SK-N-DZ (cell line): ENCODE measurements at regions not wholly inside any gene's neighbourhood (a gene's known extent, or its start where the extent isn't known, plus 50 kb on each side); places are given as distances from the start of the nearest gene placed in this dataset.

Experiments used
- DNase-seq: peaks from one replicate; pipeline ENCODE4 v3.0.0-alpha.2; 2015; ENCODE audit warnings: low spot score

DNA sequence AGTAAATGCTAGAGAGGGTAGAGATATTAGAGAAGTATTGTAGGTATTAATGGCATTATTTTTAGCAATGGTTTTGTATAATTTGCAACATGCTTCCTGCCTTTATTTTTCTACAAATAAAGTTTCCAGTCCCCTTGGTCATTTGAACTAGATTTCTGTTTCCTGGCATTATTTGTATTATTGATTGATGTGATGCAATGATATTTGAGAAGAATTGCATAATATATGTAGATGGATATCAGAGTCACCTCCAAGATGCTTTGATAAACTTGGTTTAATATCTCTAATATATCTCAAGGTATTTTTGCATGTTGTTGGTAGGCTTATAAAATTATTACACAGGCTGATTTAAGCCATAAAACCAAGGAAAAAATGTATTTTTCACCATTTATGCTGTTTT lies 1054.5 kb downstream of the SLITRK1 start:
- DNase-seq = no peak

DNA sequence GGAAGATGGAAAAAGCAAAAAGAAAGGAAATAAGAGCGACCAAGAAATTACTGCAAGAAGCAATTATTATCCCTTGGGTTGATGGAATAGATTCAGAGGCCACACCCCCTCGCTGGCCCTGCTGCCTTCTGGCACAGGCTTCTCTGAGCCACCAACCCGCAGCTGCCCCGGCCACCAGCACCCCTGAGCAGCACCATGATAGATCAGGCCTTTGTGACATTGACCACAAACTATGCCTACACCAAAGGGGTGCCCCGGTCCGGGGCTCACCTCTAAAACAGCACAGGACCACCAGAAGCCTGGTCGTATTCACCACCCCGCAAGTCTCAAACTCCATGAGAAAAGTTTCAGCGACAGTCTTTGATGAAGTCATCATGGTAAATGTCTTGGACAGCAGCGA lies 1059.3 kb downstream of the SLITRK1 start:
- no peak for DNase-seq

DNA sequence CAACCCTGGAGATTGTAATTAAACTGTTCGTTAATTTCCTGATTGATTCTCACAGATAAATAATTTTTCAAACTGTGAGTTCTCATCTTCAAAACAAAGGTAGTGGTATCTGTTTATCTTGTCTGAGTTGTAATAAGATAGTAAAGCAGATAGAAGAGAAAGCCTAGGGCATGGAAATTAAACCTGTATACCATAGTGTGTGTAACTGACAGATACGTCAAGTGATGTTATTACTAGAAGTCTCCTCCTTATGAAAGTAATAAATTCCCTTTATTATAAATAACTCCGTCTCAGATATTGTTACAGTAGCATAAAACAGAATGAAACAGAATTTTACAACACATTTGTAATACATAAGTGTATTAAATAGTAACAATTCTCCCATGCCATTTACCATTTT lies 1065.1 kb downstream of the SLITRK1 start:
- no peak for DNase-seq

DNA sequence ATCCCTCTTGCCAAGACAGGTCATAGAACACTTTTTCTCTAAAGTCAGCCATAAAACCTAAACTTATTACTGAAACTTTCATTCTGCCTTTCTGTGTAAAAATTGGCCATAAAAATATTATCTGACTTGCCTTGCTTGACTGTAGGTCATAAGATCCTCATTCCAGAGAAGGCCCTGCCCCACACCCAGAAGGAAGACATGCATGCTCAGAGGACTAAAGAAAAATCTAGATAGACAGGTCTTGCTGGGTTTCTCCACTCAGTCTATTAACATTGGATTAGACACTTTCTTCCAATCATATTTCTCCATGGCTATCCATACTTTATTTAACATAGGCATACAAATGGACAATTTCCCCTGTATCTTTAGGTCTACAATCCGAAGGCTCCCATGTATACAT lies 1066.5 kb downstream of the SLITRK1 start:
- DNase-seq = no peak

DNA sequence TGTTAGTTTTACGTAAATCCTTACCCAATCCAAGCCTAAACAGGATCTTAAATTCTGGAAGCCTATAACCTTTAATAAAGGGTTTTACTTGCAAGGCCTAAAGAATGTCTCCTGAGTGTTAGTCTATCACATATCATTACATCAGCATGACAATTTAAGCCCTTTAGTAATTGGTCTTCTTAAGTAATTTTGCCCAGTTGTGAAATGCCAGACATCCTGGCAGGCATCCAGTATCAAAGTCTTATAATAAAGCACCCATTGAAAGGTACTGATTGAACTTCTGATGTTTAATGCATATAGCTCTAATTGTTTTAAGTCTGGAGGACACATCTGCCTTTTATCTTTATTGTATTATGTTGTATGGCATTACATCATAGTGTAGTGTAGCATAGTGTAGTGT lies 1078.9 kb downstream of the SLITRK1 start:
- peak; percentile 8 for DNase-seq

DNA sequence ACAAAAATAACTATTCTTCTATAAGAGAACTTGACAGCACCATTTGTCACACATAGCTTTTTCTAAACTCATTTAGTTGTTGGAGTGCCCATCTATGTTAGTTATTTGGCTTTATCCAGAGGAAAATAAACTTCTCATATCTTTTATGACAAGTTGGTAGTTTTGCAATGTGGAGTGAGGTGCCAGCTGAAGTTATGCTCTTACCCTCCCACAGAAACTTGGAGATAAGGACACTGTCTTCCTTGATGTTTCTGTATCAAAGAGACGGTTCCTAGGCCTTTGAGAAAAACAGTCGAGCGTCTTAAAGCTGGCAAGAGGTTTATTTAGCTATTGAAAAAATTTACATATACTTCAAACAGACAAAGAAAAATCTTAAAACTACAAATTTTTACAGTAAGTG lies 1079.7 kb downstream of the SLITRK1 start:
- no peak for DNase-seq

DNA sequence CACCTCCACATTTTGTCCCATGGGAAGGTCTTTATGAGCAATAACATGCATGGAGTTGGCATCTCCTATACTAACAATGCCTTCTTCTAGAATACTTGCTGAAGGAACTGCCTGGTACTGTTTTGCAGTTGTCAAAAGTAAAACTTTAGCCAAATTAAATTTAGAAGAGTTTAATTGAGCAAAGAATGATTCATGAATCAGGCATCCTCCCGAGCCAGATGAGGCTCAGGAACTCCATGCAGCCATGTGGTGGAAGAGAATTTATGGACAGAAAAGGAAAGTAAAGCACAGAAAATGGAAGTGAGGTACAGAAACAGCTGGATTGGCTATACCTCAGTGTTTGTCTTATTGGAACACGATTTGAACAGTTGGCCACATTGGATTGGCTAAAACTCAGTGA lies 1081.9 kb downstream of the SLITRK1 start:
- no peak for DNase-seq

DNA sequence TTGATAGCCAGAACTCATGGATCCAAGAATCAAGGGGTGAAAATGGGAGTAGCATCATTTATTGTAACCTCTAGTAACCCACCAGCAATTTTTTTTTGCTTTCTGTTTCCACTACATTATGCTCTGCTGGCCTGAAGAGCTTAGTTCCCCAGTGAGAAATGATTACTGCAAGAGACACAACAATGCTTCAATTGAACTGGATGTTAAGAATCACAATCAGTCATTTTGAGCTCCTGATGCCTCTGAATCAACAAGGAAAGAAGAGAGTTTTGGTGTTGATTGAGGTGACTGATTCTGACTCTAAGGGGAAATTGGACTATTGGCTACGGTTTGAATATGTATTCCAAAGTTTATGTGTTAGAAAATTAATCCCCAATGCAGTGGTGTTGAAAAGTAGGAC lies 1084.4 kb downstream of the SLITRK1 start:
- no peak for DNase-seq

DNA sequence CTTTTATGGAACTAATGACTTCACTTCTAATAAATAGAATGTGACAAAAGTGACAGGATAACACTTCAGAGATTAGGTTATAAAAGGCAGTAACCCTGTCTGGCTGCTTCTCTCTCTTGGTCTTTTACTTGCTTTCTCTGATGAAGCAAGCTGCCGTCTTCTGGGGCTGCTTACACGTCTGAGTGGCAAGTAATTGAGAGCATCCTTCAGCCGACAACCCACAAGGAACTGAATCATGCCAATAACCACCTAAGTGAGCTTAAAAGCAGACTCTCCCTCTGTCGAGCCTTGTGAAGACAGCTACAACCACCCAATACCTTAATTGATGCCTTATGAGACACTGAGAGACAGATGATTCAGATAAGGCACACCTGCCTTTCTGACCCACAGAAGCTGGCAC lies 1091.2 kb downstream of the SLITRK1 start:
- peak; percentile 45 for DNase-seq

DNA sequence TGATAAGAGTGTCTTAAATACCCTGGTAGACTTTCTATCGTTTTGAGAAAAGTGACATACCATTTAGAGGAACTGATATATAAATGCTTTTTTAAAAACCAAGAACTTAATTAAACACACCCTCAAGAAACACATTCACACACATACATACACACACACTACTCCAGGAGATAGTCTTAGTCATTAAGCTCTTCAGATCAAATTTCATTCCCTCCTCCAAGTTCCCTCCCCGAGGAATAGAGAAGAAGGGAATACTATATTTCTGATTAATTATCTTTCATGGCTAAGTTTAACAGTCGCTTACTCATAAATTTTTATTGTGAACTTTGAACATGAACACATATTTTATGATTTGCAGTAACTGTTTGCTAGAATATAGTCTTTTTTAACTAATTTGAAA lies 1109.5 kb downstream of the SLITRK1 start:
- DNase-seq = no peak

DNA sequence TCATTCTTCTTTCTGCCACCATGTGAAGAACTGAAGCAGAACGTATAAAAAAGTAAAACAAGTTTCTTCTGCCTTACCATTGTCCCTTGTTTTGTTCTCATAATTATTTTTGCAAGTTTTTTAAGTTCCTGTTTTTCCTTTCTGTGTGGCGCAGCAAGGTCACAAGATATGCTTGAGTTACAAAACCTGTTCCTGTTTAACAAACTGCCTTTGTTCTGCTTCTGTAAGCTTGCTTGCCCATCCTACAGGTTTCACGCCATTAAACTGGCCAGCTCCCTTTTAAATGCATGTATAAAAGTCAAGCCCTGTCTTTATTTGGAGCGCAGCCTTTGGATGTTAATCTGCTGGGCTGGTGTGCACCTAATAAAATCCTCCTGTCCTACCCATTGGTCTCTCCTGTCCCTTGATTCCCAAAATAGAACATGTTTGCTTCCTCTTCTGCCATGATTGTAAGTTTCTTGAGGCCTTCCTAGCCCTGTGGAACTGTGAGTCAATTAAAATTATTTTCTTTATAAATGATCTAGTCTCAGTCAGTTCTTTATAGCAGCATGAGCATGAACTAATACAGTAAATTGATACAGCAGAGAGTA lies 1115.4 kb downstream of the SLITRK1 start:
- DNase-seq = no peak

DNA sequence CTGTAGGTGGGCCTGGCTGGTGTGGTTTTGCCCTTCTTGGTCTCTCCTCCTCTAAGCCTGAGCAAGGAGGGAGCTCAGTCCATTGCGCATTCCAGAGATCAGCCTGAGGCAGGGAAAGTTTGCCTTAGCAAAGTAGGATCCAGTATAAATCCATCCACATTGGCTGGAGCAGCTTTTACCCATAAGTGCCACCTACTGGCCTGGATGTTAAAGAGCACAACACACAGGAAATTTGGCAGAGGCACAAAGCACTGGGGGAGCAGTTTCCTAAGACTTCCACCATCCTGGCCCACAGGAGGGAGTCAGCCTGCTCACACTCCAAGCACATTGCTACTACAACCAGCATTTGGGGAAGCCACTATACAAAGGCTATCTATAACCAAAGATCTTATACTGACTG lies 1124.2 kb downstream of the SLITRK1 start:
- DNase-seq = peak; percentile 9

DNA sequence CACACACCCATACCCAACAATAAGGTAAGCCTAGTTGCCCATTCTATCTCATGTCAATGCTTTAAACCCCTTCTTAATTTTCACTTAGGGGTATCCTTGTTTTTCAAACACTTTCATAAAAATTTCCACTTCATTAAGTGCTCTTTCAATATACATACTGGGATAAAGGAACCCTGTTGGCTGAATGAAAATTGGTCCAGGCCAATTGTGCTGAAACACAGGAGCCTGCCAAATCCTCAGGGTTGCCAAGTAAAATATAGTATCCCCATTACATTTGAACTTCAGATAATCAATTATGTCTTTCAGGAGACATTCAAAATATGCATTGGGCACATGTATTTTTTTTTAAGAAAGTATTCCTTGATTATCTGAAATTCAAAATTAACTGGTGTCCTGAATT lies 1131.1 kb downstream of the SLITRK1 start:
- DNase-seq = no peak

DNA sequence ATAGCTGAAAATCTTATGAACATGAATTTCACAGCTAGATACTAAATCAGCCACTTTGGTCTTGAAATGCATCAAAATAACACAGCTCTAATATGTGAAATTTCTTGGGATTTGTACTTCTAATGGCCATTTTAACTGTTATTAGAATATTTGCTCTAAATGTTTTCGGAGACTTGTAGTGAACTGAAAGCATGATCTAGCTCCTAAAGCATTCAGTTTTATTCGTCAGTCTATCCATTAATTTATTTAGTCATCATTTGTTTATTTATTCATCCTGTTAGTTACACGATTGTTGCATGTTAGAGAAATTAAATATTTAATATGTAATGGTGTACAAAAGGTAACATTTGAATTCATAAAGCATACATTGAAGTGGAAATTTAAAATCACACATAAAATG lies 1132.7 kb downstream of the SLITRK1 start:
- DNase-seq = no peak

DNA sequence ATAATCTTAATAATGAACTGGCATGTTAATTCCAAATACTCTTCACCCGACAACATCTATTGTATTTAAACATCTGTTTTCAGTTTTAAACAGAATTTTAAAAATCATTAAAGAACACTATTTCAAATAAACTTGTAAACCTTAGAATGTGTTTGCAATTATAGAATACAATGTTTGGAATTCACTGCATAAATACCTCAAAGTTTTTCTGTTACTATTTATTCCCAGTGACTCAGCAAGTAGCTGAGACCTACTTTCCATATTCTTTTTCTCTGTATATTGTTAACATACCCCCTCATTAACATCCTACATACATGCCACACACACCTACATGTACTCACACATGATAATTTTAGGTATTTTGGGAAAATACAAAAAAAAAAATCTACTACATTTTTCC lies 1134.3 kb downstream of the SLITRK1 start:
- no peak for DNase-seq

DNA sequence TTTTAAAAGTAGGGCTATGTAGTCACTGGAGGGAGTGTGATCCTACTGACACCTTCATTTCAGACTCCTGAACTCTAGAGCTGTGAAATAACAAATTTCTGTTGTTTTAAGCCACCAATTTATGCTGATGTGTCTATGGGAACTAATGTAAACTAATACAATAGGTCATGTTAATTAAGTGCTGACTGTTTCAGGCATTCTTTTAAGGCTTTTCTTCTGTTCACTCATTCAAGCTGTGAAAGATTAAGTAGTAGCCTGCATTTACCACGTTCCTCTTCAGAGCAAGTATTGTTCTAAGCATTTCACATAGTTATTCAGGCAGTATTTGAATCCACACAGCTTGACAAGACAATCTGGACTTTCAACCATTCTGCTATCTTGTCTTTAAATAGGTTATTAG lies 1135.0 kb downstream of the SLITRK1 start:
- DNase-seq = no peak

DNA sequence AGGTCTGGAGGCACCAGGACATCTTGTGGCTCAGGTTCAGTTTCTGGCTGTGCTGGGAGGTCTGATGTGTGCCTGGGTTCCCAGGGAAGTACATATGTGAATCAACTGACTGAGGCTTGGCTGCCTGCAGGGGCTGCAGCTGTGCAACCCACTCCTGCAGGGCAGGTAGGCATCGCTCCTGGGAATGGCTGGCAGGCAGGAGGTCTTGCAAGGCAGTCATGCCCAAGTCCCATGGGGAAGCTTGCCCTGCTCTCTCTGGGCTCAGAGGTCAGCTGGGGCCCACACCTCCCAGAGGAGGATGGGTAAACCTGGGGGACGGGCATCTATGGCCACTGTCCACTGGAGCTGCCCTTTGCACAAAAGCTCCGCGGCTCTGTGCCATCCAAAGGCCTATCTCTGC lies 1141.8 kb downstream of the SLITRK1 start:
- no peak for DNase-seq

DNA sequence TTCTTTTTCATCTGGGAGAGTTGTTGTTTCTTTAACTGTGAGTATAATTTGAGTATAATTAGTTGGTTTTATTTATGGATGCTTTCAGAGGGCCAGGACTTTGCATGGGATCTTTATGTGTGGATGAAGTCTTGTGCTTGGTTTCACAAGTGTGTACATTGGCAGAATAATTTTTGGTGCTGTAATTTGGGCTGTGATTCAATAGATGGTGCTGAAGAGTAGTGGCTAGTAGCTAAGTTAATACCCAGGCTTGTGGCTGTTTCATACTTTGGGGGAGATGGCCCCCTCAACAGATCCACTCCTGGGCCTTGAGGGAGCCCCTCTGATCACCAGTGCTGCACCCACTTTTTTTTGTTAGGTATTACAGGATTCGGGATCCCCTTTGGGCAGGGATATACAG lies 1142.4 kb downstream of the SLITRK1 start:
- no peak for DNase-seq

DNA sequence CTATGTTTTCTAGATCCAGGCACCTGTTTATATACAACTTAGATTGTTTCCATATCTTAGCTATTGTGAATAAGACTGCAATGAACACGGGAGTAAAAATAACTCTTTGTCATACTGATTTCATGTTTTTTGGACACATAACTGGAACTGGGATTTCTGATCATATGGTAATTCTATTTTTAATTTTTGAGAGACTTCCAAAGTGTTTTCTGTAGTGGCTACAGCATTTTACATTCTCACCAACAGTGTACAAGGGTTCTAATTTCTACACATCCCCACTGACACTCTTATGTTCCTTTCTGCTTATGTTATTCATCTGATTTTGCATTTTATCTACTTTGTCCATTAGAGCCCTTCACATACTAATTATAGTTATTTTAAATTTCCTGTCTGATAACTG lies 1152.9 kb downstream of the SLITRK1 start:
- DNase-seq = no peak

DNA sequence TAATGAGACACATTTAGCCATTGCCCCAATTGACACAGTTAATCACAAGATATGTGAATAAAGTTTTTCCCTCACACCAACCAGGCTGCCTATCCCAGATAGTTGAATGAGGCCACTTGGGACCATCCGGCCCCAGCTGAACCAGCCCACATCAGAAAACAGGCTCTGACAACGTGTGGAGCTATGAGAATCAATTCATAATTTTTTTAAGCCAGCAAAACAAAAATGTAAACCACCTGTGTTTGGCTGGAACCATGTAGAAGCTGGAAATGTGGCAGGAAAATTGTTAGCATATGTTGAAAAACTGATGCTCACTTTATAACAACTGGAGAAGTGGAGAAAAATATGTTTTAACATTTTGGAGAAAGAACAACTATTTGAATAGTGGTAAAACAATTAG lies 1161.3 kb downstream of the SLITRK1 start:
- no peak for DNase-seq

DNA sequence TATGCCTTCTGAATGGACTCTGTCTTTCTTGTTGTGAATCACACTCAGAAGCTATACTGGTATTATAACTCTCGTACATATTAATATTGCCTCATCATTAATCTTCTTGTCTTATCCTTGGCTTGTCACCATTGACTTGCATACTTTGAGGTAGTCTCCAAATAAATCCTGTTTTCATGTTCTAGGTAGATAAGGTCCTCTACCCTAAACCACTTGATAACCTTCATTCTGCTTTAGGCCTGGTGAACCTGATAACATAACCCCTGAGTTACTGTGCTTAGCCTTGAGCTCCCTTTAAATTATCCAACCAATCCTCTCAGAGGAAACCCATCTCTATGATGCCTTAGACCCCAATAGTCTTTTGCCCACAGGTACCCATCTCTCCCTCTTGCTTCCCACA lies 1162.3 kb downstream of the SLITRK1 start:
- no peak for DNase-seq

DNA sequence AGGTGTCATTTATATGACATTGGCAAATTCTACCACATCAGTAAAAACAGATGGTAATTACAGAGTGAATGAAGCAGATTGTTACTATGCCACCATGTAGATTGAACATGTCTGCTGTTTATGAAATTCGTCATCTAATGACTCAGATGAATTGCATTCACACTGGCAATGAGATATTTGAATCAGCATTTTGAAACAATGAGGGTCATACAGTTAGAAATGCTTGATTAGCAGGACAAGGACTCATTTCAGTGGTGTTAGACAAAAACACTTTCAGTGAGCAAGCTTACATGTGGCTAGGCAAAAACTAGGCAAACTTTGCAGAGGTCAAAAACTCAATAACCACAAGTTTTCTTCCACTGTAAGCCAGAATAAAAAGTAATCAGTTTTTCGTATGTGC lies 1165.0 kb downstream of the SLITRK1 start:
- DNase-seq = no peak

DNA sequence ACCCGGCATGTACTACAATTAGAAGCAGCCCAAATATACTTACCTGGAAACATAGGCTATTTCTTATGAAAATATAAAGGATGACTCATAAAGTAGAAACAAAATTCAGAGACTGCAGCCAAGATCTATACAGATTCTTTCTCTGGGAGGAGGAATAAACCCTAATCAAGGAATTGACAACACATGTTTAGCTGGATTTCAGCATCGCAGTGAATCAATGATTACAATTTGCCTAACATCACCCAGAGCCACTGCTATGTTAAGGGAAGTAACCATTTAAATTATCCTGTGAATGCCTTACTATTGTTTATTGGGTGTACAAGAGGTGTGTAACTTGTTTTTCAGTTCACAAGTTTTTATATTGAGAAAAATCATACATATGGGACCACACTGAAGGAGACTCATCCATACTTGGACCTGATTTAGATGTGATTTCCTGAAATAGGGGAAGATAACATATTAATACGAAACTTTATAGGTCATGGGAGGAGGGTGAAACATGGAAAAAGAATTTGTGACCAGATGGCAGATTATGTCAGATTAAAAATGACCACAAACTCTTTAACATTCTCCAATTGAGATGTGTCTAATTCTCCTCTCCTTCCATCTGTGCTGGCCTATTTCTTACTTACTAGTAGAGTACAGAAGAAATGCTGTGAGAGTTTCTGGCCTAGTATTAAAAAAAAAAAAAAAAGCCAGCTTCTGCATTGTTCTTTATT lies 1168.4 kb downstream of the SLITRK1 start:
- DNase-seq = no peak

DNA sequence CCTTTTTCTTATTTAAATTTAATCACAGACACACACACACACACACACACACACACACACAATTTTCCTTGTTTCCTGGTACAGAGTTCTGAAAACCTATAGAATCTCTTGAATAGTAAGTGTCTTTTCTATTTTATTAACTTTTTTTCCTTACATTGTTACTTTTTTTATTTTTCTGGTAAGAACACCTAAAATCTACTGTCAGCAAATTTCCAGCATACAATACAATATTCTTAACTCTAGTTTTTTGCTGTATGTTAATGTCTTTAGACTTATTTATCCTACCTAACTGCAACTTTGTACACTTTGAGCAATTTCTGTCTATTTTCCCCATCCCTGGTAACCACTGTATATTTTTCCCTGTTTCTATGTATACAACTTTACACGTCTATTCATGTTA lies 1179.8 kb downstream of the SLITRK1 start:
- DNase-seq = no peak
